ENCODE measurements at regions not wholly inside any gene's neighbourhood (a gene's known extent, or its start where the extent isn't known, plus 50 kb on each side); places are given as distances from the start of the nearest gene placed in this dataset.
"Not testable (repeated sequence)": the region's sequence is repeated elsewhere in the genome, so short reads cannot be mapped to it uniquely, and the experiment has no call there.

DNA sequence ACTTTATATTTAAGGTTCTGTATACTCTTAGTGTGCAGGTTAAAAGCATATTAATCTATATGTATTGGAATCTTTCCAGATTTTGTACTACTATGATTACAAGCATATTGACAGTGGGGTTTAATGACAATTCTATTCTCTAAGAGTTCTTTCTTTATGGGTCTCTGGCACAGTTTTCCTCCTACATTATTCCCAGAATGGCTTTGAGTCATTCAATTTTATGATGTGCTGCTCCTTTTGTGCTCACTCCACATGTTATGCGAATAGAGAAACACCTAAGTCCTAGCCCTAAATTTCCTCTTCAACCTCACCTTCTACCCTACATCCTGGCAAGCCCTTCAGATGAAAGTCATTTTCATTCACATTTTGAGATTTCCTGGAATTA lies 209.9 kb upstream of the DIAPH2 start:
- WGBS, 2 donors: 94 to 100% methylated on average over 1 of the region's 1 CpG
- Histone ChIP-seq H3K9me3 (ENCODE audit: control insufficient read depth in 4 of 4, insufficient read depth in 3 of 4, low read length in 3 of 4) (no peaks in the 10 kb centered on the region), H3K4me3 (no peak overlapping the region), H3K27ac (ENCODE audit: low read depth in 1 of 2, low read length in 1 of 2) (no peak overlapping the region), H3K9ac (ENCODE audit: insufficient read depth in 1 of 2, low read length in 2 of 2) (no peak overlapping the region), H3K4me1 (ENCODE audit: control insufficient read depth in 5 of 5, insufficient read depth in 5 of 5, low read length in 5 of 5) (no peaks in the 10 kb centered on the region), H3K36me3 (ENCODE audit: control insufficient read depth in 4 of 4, insufficient read depth in 4 of 4, low read length in 4 of 4) (no peaks in the 10 kb centered on the region), H3K27me3 (ENCODE audit: control insufficient read depth in 3 of 3, insufficient read depth in 3 of 3, low read length in 2 of 3) (peaks cover 0 to 27% (median 3%) of the 10 kb centered on the region in 3 donors)
- TF ChIP-seq, protein P1, sequence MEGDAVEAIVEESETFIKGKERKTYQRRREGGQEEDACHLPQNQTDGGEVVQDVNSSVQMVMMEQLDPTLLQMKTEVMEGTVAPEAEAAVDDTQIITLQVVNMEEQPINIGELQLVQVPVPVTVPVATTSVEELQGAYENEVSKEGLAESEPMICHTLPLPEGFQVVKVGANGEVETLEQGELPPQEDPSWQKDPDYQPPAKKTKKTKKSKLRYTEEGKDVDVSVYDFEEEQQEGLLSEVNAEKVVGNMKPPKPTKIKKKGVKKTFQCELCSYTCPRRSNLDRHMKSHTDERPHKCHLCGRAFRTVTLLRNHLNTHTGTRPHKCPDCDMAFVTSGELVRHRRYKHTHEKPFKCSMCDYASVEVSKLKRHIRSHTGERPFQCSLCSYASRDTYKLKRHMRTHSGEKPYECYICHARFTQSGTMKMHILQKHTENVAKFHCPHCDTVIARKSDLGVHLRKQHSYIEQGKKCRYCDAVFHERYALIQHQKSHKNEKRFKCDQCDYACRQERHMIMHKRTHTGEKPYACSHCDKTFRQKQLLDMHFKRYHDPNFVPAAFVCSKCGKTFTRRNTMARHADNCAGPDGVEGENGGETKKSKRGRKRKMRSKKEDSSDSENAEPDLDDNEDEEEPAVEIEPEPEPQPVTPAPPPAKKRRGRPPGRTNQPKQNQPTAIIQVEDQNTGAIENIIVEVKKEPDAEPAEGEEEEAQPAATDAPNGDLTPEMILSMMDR (IDR thresholded peaks at IDR 0.05; ENCODE audit: control extremely low read depth, extremely low read depth): no peak
- DNase-seq (no peak), ATAC-seq (ENCODE audit: insufficient read depth, low FRiP score) (no peak)

DNA sequence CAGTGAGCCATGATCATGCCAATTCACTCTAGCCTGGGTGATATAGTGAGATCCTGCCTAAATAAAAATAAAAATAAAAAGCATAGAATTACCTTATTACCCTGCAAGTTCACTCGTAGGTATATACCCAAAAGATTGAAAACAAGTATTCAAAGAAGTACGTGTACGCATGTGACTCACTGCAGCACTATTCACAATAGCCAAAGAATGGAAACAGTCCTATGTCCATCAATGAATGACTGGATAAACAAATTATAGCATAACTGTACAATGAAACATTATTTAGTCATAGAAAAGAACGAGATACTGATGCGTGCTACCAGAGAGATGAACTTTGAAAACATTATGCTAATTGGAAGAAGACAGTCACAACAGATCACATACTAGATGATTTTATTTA lies 204.6 kb upstream of the DIAPH2 start:
- H3K9ac ChIP-seq (ENCODE audit: insufficient read depth in 1 of 2, low read length in 2 of 2): no peak overlapping the region
- no peaks in the 10 kb centered on the region for H3K4me1 ChIP-seq (ENCODE audit: control insufficient read depth in 5 of 5, insufficient read depth in 5 of 5, low read length in 5 of 5)
- H3K4me3 ChIP-seq: no peak overlapping the region
- no peaks in the 10 kb centered on the region for H3K36me3 ChIP-seq (ENCODE audit: control insufficient read depth in 4 of 4, insufficient read depth in 4 of 4, low read length in 4 of 4)
- H3K27ac ChIP-seq (ENCODE audit: low read depth in 1 of 2, low read length in 1 of 2): no peak overlapping the region
- no peaks in the 10 kb centered on the region for H3K9me3 ChIP-seq (ENCODE audit: control insufficient read depth in 4 of 4, insufficient read depth in 3 of 4, low read length in 3 of 4)
- TF ChIP-seq, protein P1 (IDR thresholded peaks at IDR 0.05; ENCODE audit: control extremely low read depth, extremely low read depth): no peak
- DNase-seq (no peak), ATAC-seq (ENCODE audit: insufficient read depth, low FRiP score) (no peak)
- 48 to 56% methylated on average over 5 of the region's 5 CpGs for WGBS, 2 donors
- H3K27me3 ChIP-seq (ENCODE audit: control insufficient read depth in 3 of 3, insufficient read depth in 3 of 3, low read length in 2 of 3): peaks cover 0 to 27% (median 6%) of the 10 kb centered on the region in 3 donors

DNA sequence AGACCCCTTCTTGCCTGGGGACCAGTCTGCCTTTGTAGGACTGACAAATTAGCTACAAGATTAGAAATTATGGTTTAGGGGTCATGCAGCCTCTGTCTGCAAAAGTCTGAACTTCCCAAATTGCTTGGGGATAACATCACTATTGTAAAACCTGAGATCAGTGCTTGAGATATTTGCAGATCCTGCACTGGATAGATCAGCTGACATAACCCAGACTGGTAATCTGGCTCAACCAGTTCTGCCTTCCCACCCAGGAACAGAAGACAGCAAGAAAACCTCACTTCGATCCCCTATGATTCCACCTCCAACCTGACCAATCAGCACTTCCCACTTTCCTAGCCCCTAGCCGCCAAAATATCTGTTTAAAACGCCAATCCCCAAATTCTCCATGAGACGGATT lies 202.8 kb upstream of the DIAPH2 start:
- TF ChIP-seq, protein P1 (IDR thresholded peaks at IDR 0.05; ENCODE audit: control extremely low read depth, extremely low read depth): no peak
- no peak overlapping the region for H3K9ac ChIP-seq (ENCODE audit: insufficient read depth in 1 of 2, low read length in 2 of 2)
- H3K9me3 ChIP-seq (ENCODE audit: control insufficient read depth in 4 of 4, insufficient read depth in 3 of 4, low read length in 3 of 4): no peaks in the 10 kb centered on the region
- H3K36me3 ChIP-seq (ENCODE audit: control insufficient read depth in 4 of 4, insufficient read depth in 4 of 4, low read length in 4 of 4): no peaks in the 10 kb centered on the region
- whole genome bisulfite sequencing, 2 donors: 81 to 100% methylated on average over 4 of the region's 4 CpGs
- H3K4me3 ChIP-seq: no peak overlapping the region
- no peak for DNase-seq
- no peak overlapping the region for H3K27ac ChIP-seq (ENCODE audit: low read depth in 1 of 2, low read length in 1 of 2)
- H3K27me3 ChIP-seq (ENCODE audit: control insufficient read depth in 3 of 3, insufficient read depth in 3 of 3, low read length in 2 of 3): peaks cover 0 to 19% (median 6%) of the 10 kb centered on the region in 3 donors
- ATAC-seq (ENCODE audit: insufficient read depth, low FRiP score): no peak
- no peaks in the 10 kb centered on the region for H3K4me1 ChIP-seq (ENCODE audit: control insufficient read depth in 5 of 5, insufficient read depth in 5 of 5, low read length in 5 of 5)

- no peaks in the 10 kb centered on the region for H3K9me3 ChIP-seq (ENCODE audit: control insufficient read depth in 4 of 4, insufficient read depth in 3 of 4, low read length in 3 of 4)
- no peak for DNase-seq
- no peaks in the 10 kb centered on the region for H3K36me3 ChIP-seq (ENCODE audit: control insufficient read depth in 4 of 4, insufficient read depth in 4 of 4, low read length in 4 of 4)
Observed at GRCh38 chrX:96483647-96484160, 200.9 kb upstream of the DIAPH2 start.

DNA sequence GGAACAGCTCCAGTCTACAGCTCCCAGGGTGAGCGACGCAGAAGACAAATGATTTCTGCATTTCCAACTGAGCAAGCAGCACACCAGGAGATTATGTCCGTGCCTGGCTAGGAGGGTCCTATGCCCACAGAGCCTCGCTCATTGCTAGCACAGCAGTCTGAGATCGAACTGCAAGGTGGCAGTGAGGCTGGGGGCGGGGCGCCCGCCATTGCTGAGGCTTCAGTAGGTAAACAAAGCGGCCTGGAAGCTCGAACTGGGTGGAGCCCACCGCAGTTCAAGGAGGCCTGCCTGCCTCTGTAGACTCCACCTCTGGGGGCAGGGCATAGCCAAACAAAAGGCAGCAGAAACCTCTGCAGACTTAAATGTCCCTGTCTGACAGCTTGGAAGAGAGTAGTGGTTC lies 198.0 kb upstream of the DIAPH2 start:
- not testable (repeated sequence) for H3K4me3 ChIP-seq; H3K9ac ChIP-seq (ENCODE audit: insufficient read depth in 1 of 2, low read length in 2 of 2); ATAC-seq (ENCODE audit: insufficient read depth, low FRiP score); H3K4me1 ChIP-seq (ENCODE audit: control insufficient read depth in 5 of 5, insufficient read depth in 5 of 5, low read length in 5 of 5); H3K27me3 ChIP-seq (ENCODE audit: control insufficient read depth in 3 of 3, insufficient read depth in 3 of 3, low read length in 2 of 3); H3K27ac ChIP-seq (ENCODE audit: low read depth in 1 of 2, low read length in 1 of 2); H3K9me3 ChIP-seq (ENCODE audit: control insufficient read depth in 4 of 4, insufficient read depth in 3 of 4, low read length in 3 of 4); DNase-seq; H3K36me3 ChIP-seq (ENCODE audit: control insufficient read depth in 4 of 4, insufficient read depth in 4 of 4, low read length in 4 of 4)
- WGBS, 2 donors: 85 to 94% methylated on average over 11 of the region's 11 CpGs

More at GRCh38 chrX:96483647-96484160, 200.9 kb upstream of the DIAPH2 start:
- no peaks in the 10 kb centered on the region for H3K4me1 ChIP-seq (ENCODE audit: control insufficient read depth in 5 of 5, insufficient read depth in 5 of 5, low read length in 5 of 5)
- TF ChIP-seq, protein P1 (IDR thresholded peaks at IDR 0.05; ENCODE audit: control extremely low read depth, extremely low read depth): no peak
- no peak for ATAC-seq (ENCODE audit: insufficient read depth, low FRiP score)
- no peak overlapping the region for H3K9ac ChIP-seq (ENCODE audit: insufficient read depth in 1 of 2, low read length in 2 of 2)
- H3K27me3 ChIP-seq (ENCODE audit: control insufficient read depth in 3 of 3, insufficient read depth in 3 of 3, low read length in 2 of 3): peaks cover 0 to 14% (median 3%) of the 10 kb centered on the region in 3 donors
- 85 to 86% methylated on average over 2 of the region's 2 CpGs for WGBS, 2 donors
- no peak overlapping the region for H3K27ac ChIP-seq (ENCODE audit: low read depth in 1 of 2, low read length in 1 of 2)
- no peak overlapping the region for H3K4me3 ChIP-seq

Data from lung (tissue), 11 donors.